GOT3 (cell line): ENCODE measurements at regions not wholly inside any gene's neighbourhood (a gene's known extent, or its start where the extent isn't known, plus 50 kb on each side); places are given as distances from the start of the nearest gene placed in this dataset.

Experiments
- DNase-seq: peaks from one replicate; lab custom pipeline; 2025; ENCODE audit warnings: mixed read lengths; lab: John Stamatoyannopoulos, UW

GRCh38 chr2:67974559-67975430 lies 88.0 kb downstream of the C1D start:
- no peak for DNase-seq

- no peak for DNase-seq
These were observed 85.3 kb downstream of the C1D start for GRCh38 chr2:67977464-67977863.

- no peak for DNase-seq
These were observed 79.8 kb downstream of the C1D start for GRCh38 chr2:67982956-67983355.

DNA sequence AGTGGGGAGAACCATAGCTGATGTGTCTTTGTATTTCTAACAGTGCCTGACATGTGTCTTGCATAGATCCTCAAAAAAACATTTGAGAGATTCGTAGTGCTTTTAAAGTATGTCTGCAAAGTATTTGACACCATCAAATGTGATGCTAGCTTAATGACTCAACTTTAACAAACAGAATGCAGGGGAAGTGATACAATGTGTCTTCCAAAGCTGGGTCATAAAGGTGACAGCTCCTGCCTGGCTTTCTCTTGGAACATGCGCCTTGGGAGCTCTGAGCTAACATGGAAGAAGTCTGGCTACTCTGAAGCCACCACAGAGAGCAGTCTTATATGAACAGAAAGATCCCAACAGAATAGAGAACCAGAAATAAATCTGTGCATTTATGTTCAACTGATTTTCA lies 78.2 kb downstream of the C1D start:
- no peak for DNase-seq

- no peak for DNase-seq
These were observed 77.2 kb downstream of the C1D start for GRCh38 chr2:67985586-67985985.

DNA sequence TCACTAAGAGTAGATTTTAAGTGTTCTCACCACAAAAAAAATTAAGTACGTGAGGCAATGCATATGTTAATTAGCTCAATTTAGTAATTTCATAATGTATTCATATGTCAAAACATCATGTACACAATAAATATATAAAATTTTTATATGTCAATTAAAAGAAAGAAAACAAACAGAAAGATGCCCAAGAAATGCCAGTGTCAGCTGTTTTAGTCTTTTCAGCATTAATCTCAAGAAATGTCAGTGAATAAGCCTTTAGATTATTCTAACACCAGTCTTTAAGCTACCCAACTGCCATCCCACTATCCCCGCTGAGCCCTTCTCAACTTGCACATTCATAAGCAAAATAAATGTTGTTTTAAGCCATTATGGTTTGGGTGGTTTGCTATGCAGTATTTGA lies 76.5 kb downstream of the C1D start:
- no peak for DNase-seq
